ENCODE measurements at regions not wholly inside any gene's neighbourhood (a gene's known extent, or its start where the extent isn't known, plus 50 kb on each side); places are given as distances from the start of the nearest gene placed in this dataset.
A peak's percentile ranks its signal among the peaks of the same experiment; 100 is the strongest.

GRCh38 chr15:70498096-70498626, 265.2 kb downstream of the UACA start:
- in situ Hi-C loops (cut with HindIII; ENCODE audit: low sequenced_read_pairs), result no loop called here
- no peak for DNase-seq (ENCODE audit: low spot score)

GRCh38 chr15:70497661-70498060, 265.7 kb downstream of the UACA start:
- no peak for DNase-seq (ENCODE audit: low spot score)
- in situ Hi-C loops (cut with HindIII; ENCODE audit: low sequenced_read_pairs), result no loop called here

GRCh38 chr15:70495991-70496599, 267.3 kb downstream of the UACA start:
- DNase-seq (ENCODE audit: low spot score), result no peak
- in situ Hi-C loops (cut with HindIII; ENCODE audit: low sequenced_read_pairs), result no loop called here

GRCh38 chr15:70494852-70495571, 268.3 kb downstream of the UACA start:
- in situ Hi-C loops (cut with HindIII; ENCODE audit: low sequenced_read_pairs), result no loop called here
- DNase-seq (ENCODE audit: low spot score), result peak; percentile 11

- in situ Hi-C loops (cut with HindIII; ENCODE audit: low sequenced_read_pairs), result no loop called here
These were observed 268.9 kb downstream of the UACA start for GRCh38 chr15:70494517-70494851.

GRCh38 chr15:70493787-70494516, 269.4 kb downstream of the UACA start:
- no peak for DNase-seq (ENCODE audit: low spot score)
- in situ Hi-C loops (cut with HindIII; ENCODE audit: low sequenced_read_pairs), result no loop called here

More at GRCh38 chr15:70494517-70494851, 268.9 kb downstream of the UACA start:
- no peak for DNase-seq (ENCODE audit: low spot score)

- in situ Hi-C loops (cut with HindIII; ENCODE audit: low sequenced_read_pairs), result no loop called here
- DNase-seq (ENCODE audit: low spot score), result no peak
These were observed 270.0 kb downstream of the UACA start for GRCh38 chr15:70493376-70493775.

GRCh38 chr15:70492240-70493177, 270.8 kb downstream of the UACA start:
- DNase-seq (ENCODE audit: low spot score), result no peak
- in situ Hi-C loops (cut with HindIII; ENCODE audit: low sequenced_read_pairs), result no loop called here

GRCh38 chr15:70491641-70492040, 271.7 kb downstream of the UACA start:
- in situ Hi-C loops (cut with HindIII; ENCODE audit: low sequenced_read_pairs), result no loop called here
- no peak for DNase-seq (ENCODE audit: low spot score)

GRCh38 chr15:70491201-70491621, 272.1 kb downstream of the UACA start:
- in situ Hi-C loops (cut with HindIII; ENCODE audit: low sequenced_read_pairs), result no loop called here
- no peak for DNase-seq (ENCODE audit: low spot score)

- in situ Hi-C loops (cut with HindIII; ENCODE audit: low sequenced_read_pairs), result no loop called here
These were observed 272.6 kb downstream of the UACA start for GRCh38 chr15:70490838-70491155.

GRCh38 chr15:70490148-70490837, 273.1 kb downstream of the UACA start:
- DNase-seq (ENCODE audit: low spot score), result no peak
- in situ Hi-C loops (cut with HindIII; ENCODE audit: low sequenced_read_pairs), result no loop called here

More at GRCh38 chr15:70490838-70491155, 272.6 kb downstream of the UACA start:
- no peak for DNase-seq (ENCODE audit: low spot score)

GRCh38 chr15:70488941-70489848, 274.2 kb downstream of the UACA start:
- no peak for DNase-seq (ENCODE audit: low spot score)

GRCh38 chr15:70488002-70488605, 275.3 kb downstream of the UACA start:
- in situ Hi-C loops (cut with HindIII; ENCODE audit: low sequenced_read_pairs), result no loop called here
- DNase-seq (ENCODE audit: low spot score), result peak; percentile 67

More at GRCh38 chr15:70488941-70489848, 274.2 kb downstream of the UACA start:
- in situ Hi-C loops (cut with HindIII; ENCODE audit: low sequenced_read_pairs), result no loop called here

GRCh38 chr15:70487387-70487740, 276.0 kb downstream of the UACA start:
- no peak for DNase-seq (ENCODE audit: low spot score)
- in situ Hi-C loops (cut with HindIII; ENCODE audit: low sequenced_read_pairs), result no loop called here

- in situ Hi-C loops (cut with HindIII; ENCODE audit: low sequenced_read_pairs), result no loop called here
- DNase-seq (ENCODE audit: low spot score), result no peak
These were observed 276.6 kb downstream of the UACA start for GRCh38 chr15:70486451-70487386.

Measured in G401 (cell line).